ENCODE measurements at regions not wholly inside any gene's neighbourhood (a gene's known extent, or its start where the extent isn't known, plus 50 kb on each side); places are given as distances from the start of the nearest gene placed in this dataset.

DNA sequence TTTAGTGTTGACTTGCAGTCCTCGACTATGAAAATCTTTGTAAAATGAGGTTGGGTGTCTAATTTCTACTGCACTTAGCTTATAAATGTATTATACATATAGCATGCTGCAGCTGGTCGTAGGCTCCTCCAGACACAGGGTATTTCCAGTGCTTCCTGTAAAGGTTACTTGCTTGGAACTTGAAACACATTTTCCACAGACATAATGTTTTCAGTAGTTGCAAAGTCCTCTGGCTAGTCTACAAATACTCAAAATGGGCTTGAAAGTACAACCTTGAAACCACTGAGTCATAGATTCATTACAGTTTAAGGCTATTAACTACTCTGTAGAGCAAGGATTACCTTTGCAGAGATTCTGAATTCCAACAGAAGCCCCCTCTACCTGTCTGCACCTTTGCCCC lies 464.1 kb downstream of the RAP2B start:
- TF ChIP-seq, protein P1, sequence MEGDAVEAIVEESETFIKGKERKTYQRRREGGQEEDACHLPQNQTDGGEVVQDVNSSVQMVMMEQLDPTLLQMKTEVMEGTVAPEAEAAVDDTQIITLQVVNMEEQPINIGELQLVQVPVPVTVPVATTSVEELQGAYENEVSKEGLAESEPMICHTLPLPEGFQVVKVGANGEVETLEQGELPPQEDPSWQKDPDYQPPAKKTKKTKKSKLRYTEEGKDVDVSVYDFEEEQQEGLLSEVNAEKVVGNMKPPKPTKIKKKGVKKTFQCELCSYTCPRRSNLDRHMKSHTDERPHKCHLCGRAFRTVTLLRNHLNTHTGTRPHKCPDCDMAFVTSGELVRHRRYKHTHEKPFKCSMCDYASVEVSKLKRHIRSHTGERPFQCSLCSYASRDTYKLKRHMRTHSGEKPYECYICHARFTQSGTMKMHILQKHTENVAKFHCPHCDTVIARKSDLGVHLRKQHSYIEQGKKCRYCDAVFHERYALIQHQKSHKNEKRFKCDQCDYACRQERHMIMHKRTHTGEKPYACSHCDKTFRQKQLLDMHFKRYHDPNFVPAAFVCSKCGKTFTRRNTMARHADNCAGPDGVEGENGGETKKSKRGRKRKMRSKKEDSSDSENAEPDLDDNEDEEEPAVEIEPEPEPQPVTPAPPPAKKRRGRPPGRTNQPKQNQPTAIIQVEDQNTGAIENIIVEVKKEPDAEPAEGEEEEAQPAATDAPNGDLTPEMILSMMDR (IDR thresholded peaks at IDR 0.05; ENCODE audit: low read depth, low read length, poor library complexity, severe bottlenecking) = no peak
- no peak for TF ChIP-seq EZH2phosphoT487 (IDR thresholded peaks at IDR 0.05; ENCODE audit: borderline replicate concordance, low read length)
